MCF 10A (cell line): ENCODE measurements at regions not wholly inside any gene's neighbourhood (a gene's known extent, or its start where the extent isn't known, plus 50 kb on each side); places are given as distances from the start of the nearest gene placed in this dataset.

Source experiments
- BruUV-seq: library from RNA; stranded (reverse); fragments of 400-500 nt; replicated peaks from 2 replicates; lab custom pipeline; 2021; lab: Mats Ljungman, UMichigan
- CTCF ChIA-PET: fragments of 300-600 bp; sonication (Branson Sonifier 250); formaldehyde crosslinking; extraction: SDS; loops from one replicate; lab custom pipeline; 2021; ENCODE audit warnings: antibody characterized with exemption, inconsistent platforms; lab: Yijun Ruan, JAX
- POLR2A ChIA-PET: fragments of 300-600, 350-650 bp; sonication (Branson Sonifier 250); formaldehyde crosslinking; extraction: SDS; loops from one replicate; lab custom pipeline; 2020; ENCODE audit warnings: antibody characterized with exemption, inconsistent platforms; lab: Yijun Ruan, JAX
- DNase-seq: peaks from one replicate; pipeline ENCODE4 v3.0.0-alpha.2; 2018; ENCODE audit not compliant: unreplicated experiment
- H3K27ac Mint-ChIP-seq: one replicate; pipeline ENCODE4 v1.8.0; 2022; ENCODE audit warnings: mild to moderate bottlenecking, low read depth, mixed read lengths; ENCODE audit not compliant: unreplicated experiment
- H3K27me3 Mint-ChIP-seq: one replicate; pipeline ENCODE4 v1.8.0; 2022; ENCODE audit warnings: mixed read lengths; ENCODE audit not compliant: insufficient read depth, unreplicated experiment
- H3K36me3 Mint-ChIP-seq: one replicate; pipeline ENCODE4 v1.8.0; 2022; ENCODE audit warnings: mild to moderate bottlenecking, moderate library complexity, mixed read lengths; ENCODE audit not compliant: insufficient read depth, unreplicated experiment
- H3K4me1 Mint-ChIP-seq: one replicate; pipeline ENCODE4 v1.8.0; 2022; ENCODE audit warnings: mixed read lengths; ENCODE audit not compliant: insufficient read depth, unreplicated experiment
- H3K4me3 Mint-ChIP-seq: one replicate; pipeline ENCODE4 v1.8.0; 2022; ENCODE audit warnings: mild to moderate bottlenecking, moderate library complexity, mixed read lengths; ENCODE audit not compliant: unreplicated experiment
- H3K9me3 Mint-ChIP-seq: one replicate; pipeline ENCODE4 v1.8.0; 2022; ENCODE audit warnings: mixed read lengths; ENCODE audit not compliant: unreplicated experiment
- CTCF ChIP-seq: fragments of 200-600 bp; IDR thresholded peaks from one replicate; pipeline ENCODE4 v1.8.0; 2022; ENCODE audit warnings: antibody characterized with exemption, mild to moderate bottlenecking; ENCODE audit not compliant: unreplicated experiment
- intact Hi-C: fragments of 100-400 bp; cut with micrococcal nuclease; formaldehyde crosslinking; loops from 2 replicates; pipeline ENCODE4 v1.14.1; 2022

GRCh38 chr3:162317046-162317445 is 820.4 kb downstream of the OTOL1 start:
- POLR2A ChIA-PET = no interaction called here
- H3K4me1 Mint-ChIP-seq = no peaks in the 10 kb centered on the region
- H3K9me3 Mint-ChIP-seq = peaks cover 11% of the 10 kb centered on the region
- no peaks in the 10 kb centered on the region for H3K27me3 Mint-ChIP-seq
- no peak overlapping the region for H3K27ac Mint-ChIP-seq
- H3K4me3 Mint-ChIP-seq = no peak overlapping the region
- DNase-seq = no peak
- intact Hi-C loops = no loop called here
- no peaks in the 10 kb centered on the region for H3K36me3 Mint-ChIP-seq
- BruUV-seq = no TSS peak
- CTCF ChIA-PET = no interaction called here
- TF ChIP-seq CTCF = no peak

GRCh38 chr3:162328649-162329048 is 832.0 kb downstream of the OTOL1 start:
- POLR2A ChIA-PET = interaction anchor here (0.6 kb wide), 1 partner anchor 345 kb away, joined by 3 read pairs; no protein-coding TSS in a partner anchor
- BruUV-seq = no TSS peak
- no peak for DNase-seq

GRCh38 chr3:162329514-162329913 is 832.9 kb downstream of the OTOL1 start:
- no peaks in the 10 kb centered on the region for H3K4me1 Mint-ChIP-seq
- ChIA-PET CTCF (interaction anchor here (1.2 kb wide), 1 partner anchor 10 kb away, joined by 4 read pairs; no protein-coding TSS in a partner anchor), POLR2A (interaction anchor here (0.5 to 0.6 kb wide), 2 partner anchors 9 to 344 kb away, joined by 3 read pairs; no protein-coding TSS in a partner anchor)
- H3K27ac Mint-ChIP-seq = no peak overlapping the region
- H3K4me3 Mint-ChIP-seq = no peak overlapping the region
- DNase-seq = no peak
- H3K27me3 Mint-ChIP-seq = no peaks in the 10 kb centered on the region
- BruUV-seq = no TSS peak
- no peak for TF ChIP-seq CTCF
- peaks cover 7% of the 10 kb centered on the region for H3K9me3 Mint-ChIP-seq
- intact Hi-C loops = no loop called here
- H3K36me3 Mint-ChIP-seq = peaks cover 6% of the 10 kb centered on the region

More at GRCh38 chr3:162328649-162329048, 832.0 kb downstream of the OTOL1 start:
- H3K9me3 Mint-ChIP-seq = peaks cover 2% of the 10 kb centered on the region
- CTCF ChIA-PET = interaction anchor here (0.6 kb wide), 1 partner anchor 520 kb away, joined by 3 read pairs; no protein-coding TSS in a partner anchor
- H3K4me3 Mint-ChIP-seq = no peak overlapping the region
- peaks cover 6% of the 10 kb centered on the region for H3K36me3 Mint-ChIP-seq
- no peak for TF ChIP-seq CTCF
- no peaks in the 10 kb centered on the region for H3K4me1 Mint-ChIP-seq
- no peaks in the 10 kb centered on the region for H3K27me3 Mint-ChIP-seq
- intact Hi-C loops = no loop called here
- no peak overlapping the region for H3K27ac Mint-ChIP-seq

GRCh38 chr3:162332344-162332743 is 835.7 kb downstream of the OTOL1 start:
- CTCF ChIA-PET = no interaction called here
- BruUV-seq = no TSS peak
- POLR2A ChIA-PET = no interaction called here
- Mint-ChIP-seq H3K36me3 (no peaks in the 10 kb centered on the region), H3K27me3 (no peaks in the 10 kb centered on the region), H3K4me3 (no peak overlapping the region), H3K4me1 (no peaks in the 10 kb centered on the region), H3K9me3 (peaks cover 7% of the 10 kb centered on the region), H3K27ac (no peak overlapping the region)
- intact Hi-C loops = no loop called here
- no peak for DNase-seq
- TF ChIP-seq CTCF = no peak
